VCaP (cell line): ENCODE measurements at regions not wholly inside any gene's neighbourhood (a gene's known extent, or its start where the extent isn't known, plus 50 kb on each side); places are given as distances from the start of the nearest gene placed in this dataset.

Experiments
- H3K27ac ChIP-seq: fragments of 450-650 bp; 2 replicates; pipeline ENCODE4 v1.5.1; 2017
- TF ChIP-seq, protein P1 (sequence below): fragments of 450-650 bp; conservative IDR thresholded peaks from 2 replicates; pipeline ENCODE4 v1.5.1; 2017; ENCODE audit warnings: mild to moderate bottlenecking, moderate library complexity

DNA sequence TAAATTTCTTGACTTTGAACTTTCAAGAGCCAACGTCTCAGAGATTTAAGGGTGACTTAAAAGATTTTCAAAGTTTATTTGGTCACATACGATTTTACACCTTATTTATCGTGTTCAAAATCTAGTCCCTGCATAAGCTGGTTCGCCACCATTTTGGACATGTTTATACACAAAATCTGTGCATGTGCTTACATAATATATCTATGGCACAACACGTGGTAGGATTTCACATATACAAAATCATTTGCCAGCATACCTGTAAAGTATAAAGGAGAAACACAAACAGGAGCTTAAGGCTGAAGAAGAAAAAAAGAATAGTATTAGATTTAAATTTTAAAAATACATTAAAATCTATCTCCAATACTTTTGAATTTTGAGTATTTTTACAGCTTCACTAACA, 190.0 kb upstream of the KYNU start:
- H3K27ac ChIP-seq: no peak overlapping the region
- TF ChIP-seq, protein P1, sequence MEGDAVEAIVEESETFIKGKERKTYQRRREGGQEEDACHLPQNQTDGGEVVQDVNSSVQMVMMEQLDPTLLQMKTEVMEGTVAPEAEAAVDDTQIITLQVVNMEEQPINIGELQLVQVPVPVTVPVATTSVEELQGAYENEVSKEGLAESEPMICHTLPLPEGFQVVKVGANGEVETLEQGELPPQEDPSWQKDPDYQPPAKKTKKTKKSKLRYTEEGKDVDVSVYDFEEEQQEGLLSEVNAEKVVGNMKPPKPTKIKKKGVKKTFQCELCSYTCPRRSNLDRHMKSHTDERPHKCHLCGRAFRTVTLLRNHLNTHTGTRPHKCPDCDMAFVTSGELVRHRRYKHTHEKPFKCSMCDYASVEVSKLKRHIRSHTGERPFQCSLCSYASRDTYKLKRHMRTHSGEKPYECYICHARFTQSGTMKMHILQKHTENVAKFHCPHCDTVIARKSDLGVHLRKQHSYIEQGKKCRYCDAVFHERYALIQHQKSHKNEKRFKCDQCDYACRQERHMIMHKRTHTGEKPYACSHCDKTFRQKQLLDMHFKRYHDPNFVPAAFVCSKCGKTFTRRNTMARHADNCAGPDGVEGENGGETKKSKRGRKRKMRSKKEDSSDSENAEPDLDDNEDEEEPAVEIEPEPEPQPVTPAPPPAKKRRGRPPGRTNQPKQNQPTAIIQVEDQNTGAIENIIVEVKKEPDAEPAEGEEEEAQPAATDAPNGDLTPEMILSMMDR: no peak

DNA sequence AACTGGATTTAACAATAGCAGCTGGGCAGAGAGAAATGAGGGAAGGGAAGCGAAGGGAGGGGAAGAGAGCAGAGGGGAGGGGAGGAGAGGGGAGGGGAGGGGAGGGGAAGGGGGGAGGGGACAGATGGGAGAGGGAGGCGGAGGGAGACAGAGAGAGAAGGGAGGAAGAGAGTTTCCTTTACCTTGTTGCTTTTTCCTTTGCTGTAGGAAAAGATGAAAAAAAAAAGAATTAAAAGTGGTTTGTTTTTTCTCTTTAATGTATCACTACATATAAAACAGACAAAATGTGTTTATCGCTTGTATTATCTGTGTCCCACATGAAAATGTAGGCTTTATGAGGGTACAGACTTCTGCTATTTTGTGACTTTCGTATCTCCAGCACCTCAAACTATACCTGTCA, 190.4 kb upstream of the KYNU start:
- H3K27ac ChIP-seq: no peak overlapping the region
- TF ChIP-seq, protein P1: no peak

DNA sequence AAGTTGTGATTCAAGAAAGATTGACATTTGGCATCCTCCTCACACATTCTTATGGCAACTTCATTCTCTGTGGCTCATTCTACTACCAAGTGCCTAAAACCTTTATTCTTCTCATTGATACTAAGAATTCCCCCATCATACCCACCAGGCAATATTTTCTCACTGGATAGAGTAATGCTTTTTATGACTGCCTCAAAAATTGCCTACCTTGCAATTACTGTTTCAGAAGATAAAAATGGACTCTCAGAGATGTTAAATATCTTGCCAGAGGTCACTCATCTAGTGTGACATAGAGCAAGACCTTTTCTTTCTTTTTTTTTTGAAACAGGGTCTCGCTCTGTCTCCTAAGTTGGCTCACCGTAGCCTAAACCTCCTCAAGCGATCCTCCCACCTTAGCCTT, 192.8 kb upstream of the KYNU start:
- H3K27ac ChIP-seq: no peak overlapping the region
- TF ChIP-seq, protein P1: no peak

DNA sequence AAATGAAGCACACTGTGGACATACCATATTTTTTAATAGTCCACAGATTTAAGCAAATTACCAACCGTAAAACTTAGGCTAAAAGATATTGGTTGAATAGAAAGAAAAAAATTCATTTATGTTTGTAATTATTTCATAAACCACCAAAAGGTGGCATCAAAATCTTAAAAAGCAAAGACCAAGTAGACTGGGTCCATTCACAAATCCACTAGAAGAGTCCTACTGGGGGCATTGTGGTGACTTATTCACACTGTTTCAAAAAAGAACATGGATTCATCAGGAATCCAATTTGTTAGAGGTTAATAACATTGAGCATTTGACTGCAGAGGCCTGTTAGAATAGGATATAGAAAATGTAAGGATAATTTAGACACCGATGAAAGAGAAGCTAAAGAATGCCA, 194.9 kb upstream of the KYNU start:
- H3K27ac ChIP-seq: no peak overlapping the region
- TF ChIP-seq, protein P1: peak; percentile 23

DNA sequence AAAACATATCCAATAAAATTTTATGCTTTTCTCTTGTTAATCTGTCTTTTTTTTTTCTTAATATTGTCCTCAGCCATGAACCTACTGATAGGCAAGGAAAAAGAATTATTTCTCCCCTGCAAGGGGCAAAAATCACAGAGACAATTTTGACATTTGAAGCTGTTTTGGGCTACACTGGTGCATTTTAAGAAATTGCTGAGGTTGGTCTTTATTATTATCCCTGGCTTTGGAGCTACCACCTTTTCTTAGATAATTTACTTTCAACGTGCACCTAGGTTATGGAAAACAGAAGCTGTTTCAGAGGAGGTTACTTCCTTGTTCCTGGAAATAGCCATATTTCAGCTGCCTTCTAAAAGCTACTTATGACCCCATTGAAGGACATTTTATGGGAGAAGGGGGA, 195.5 kb upstream of the KYNU start:
- no peak overlapping the region for H3K27ac ChIP-seq
- TF ChIP-seq, protein P1: no peak

DNA sequence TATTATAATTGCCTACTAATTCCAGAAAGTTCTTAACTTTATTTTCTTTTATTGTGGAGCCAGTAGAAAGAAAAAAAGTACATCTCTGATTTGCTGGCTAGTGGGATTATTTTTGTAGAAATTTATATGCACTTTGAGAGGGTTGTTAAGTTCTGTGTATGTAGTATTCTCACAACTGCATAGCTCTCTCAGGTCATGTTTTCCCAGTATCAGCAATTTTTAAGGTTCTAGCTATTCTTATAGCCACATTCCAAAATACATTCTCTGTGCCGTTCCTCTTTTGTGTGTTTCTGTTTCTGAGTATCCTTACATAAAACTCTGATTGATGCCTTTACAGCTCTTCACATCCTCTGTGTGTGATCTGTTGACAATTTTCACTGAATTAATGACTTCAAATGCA, 199.3 kb upstream of the KYNU start:
- H3K27ac ChIP-seq: no peak overlapping the region
- TF ChIP-seq, protein P1: no peak

DNA sequence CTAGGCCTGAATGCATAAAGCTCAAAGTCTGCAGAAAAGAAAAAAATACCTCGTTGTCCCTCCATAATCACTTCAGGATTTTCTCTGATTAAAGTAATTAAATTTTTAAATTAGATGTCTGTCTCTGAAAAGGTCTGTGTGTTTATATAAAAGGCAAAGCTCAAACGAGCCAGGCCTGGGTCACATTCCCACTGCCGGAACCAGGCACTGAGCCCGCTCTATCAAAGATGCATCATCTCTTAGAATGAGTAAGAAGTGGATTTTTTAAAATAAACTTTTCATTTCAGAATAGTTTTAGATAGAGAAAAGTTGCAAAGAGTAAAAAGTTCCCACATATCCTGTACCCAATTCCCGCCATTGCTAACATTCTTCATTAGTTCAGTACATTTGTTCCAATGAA, 202.1 kb upstream of the KYNU start:
- TF ChIP-seq, protein P1: no peak
- no peak overlapping the region for H3K27ac ChIP-seq

DNA sequence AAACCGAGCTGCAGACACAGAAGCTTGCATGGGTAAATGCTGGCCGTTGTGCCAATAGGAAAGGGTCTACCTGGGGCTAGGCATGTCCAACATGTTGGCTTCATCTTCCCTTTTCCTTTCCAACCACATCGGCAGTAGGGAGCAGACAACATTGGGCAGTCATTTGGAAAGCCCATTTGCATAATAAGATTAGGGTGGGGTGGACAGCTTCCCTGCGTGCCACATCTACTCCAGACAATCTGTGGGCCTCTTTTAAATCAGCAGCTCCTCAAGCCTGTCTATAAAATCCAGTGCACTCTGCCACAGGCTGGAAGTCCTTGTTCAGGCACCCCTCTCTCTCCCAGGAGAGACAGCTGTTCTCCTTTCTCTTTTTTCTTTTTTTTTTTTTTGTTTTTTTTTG, 203.6 kb upstream of the KYNU start:
- TF ChIP-seq, protein P1: no peak

More for the DNA sequence above, 203.6 kb upstream of the KYNU start:
- no peak overlapping the region for H3K27ac ChIP-seq
